ENCODE measurements at regions not wholly inside any gene's neighbourhood (a gene's known extent, or its start where the extent isn't known, plus 50 kb on each side); places are given as distances from the start of the nearest gene placed in this dataset.

DNA sequence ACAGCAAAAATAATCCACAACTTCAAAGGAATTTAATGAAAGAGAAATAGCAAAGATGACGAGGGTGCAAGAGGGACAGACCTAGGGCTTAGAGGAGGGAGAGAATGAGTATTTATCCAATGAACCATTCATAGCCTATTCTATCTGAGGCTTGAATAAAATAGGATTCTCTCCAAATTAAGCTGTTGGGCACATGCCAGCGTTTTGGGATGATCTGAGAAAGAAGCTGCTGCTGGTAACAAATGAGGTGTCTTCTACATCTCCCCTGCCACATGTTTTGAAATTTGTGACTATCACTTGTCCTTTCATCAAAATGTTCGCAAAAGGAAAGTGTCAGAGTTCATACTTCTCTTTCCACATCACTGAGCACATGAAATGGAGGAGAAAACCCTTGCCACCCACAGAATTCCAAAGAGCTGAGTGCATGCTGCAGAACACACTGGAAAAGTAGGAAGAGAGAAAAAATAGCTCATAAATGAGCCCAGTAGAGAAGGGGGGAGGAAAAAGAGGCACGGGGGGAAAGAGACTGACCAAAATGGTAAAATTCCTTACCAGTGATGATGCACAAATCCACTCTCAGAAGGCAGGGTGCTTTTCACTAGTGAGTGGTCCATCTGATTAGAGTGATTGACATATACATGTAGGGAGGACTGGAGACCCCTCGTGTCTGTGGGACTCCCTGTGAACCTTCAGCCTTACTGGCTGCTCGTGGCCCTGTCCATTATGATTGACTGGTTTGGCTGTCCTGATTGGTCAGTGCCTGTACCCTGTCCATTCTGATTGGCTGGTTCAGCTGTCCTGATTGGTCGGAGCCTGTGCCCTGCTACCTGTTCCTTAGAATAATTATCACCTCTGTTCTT lies 180.5 kb downstream of the OGFRL1 start (continued):
- no peak for TF ChIP-seq PRDM6 (tag by site-specific recombination; IDR thresholded peaks at IDR 0.05)
- TF ChIP-seq ZNF239 (tag by site-specific recombination; IDR thresholded peaks at IDR 0.05), result no peak
- TF ChIP-seq ZNF488 (tag by site-specific recombination; IDR thresholded peaks at IDR 0.05), result no peak
- TF ChIP-seq ZNF549 (tag by site-specific recombination; IDR thresholded peaks at IDR 0.05), result no peak
- no peak for TF ChIP-seq ZNF221 (tag by site-specific recombination; IDR thresholded peaks at IDR 0.05; ENCODE audit: borderline replicate concordance)
- TF ChIP-seq, protein P1, sequence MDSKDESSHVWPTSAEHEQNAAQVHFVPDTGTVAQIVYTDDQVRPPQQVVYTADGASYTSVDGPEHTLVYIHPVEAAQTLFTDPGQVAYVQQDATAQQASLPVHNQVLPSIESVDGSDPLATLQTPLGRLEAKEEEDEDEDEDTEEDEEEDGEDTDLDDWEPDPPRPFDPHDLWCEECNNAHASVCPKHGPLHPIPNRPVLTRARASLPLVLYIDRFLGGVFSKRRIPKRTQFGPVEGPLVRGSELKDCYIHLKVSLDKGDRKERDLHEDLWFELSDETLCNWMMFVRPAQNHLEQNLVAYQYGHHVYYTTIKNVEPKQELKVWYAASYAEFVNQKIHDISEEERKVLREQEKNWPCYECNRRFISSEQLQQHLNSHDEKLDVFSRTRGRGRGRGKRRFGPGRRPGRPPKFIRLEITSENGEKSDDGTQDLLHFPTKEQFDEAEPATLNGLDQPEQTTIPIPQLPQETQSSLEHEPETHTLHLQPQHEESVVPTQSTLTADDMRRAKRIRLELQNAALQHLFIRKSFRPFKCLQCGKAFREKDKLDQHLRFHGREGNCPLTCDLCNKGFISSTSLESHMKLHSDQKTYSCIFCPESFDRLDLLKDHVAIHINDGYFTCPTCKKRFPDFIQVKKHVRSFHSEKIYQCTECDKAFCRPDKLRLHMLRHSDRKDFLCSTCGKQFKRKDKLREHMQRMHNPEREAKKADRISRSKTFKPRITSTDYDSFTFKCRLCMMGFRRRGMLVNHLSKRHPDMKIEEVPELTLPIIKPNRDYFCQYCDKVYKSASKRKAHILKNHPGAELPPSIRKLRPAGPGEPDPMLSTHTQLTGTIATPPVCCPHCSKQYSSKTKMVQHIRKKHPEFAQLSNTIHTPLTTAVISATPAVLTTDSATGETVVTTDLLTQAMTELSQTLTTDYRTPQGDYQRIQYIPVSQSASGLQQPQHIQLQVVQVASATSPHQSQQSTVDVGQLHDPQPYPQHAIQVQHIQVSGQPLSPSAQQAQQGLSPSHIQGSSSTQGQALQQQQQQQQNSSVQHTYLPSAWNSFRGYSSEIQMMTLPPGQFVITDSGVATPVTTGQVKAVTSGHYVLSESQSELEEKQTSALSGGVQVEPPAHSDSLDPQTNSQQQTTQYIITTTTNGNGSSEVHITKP (tag by site-specific recombination; IDR thresholded peaks at IDR 0.05), result peak; percentile 32; the same call in 1 of the 2 replicates
- TF ChIP-seq ZNF654 (tag by site-specific recombination; IDR thresholded peaks at IDR 0.05; ENCODE audit: low read depth), result no peak
- TF ChIP-seq ZNF23 (tag by site-specific recombination; IDR thresholded peaks at IDR 0.05; ENCODE audit: borderline replicate concordance), result no peak
- TF ChIP-seq, protein P2, sequence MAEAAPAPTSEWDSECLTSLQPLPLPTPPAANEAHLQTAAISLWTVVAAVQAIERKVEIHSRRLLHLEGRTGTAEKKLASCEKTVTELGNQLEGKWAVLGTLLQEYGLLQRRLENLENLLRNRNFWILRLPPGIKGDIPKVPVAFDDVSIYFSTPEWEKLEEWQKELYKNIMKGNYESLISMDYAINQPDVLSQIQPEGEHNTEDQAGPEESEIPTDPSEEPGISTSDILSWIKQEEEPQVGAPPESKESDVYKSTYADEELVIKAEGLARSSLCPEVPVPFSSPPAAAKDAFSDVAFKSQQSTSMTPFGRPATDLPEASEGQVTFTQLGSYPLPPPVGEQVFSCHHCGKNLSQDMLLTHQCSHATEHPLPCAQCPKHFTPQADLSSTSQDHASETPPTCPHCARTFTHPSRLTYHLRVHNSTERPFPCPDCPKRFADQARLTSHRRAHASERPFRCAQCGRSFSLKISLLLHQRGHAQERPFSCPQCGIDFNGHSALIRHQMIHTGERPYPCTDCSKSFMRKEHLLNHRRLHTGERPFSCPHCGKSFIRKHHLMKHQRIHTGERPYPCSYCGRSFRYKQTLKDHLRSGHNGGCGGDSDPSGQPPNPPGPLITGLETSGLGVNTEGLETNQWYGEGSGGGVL (tag by site-specific recombination; IDR thresholded peaks at IDR 0.05), result no peak
- no peak for TF ChIP-seq ZNF24 (tag by site-specific recombination; IDR thresholded peaks at IDR 0.05)
- TF ChIP-seq ZSCAN30 (tag by site-specific recombination; IDR thresholded peaks at IDR 0.05), result no peak
- TF ChIP-seq ZNF274 (IDR thresholded peaks at IDR 0.05; ENCODE audit: low read length), result no peak
- no peak for TF ChIP-seq ZNF274 (tag by site-specific recombination; IDR thresholded peaks at IDR 0.05; ENCODE audit: borderline replicate concordance)
- no peak for TF ChIP-seq KLF1 (tag by site-specific recombination; IDR thresholded peaks at IDR 0.05)
- TF ChIP-seq ZNF16 (tag by site-specific recombination; IDR thresholded peaks at IDR 0.05; ENCODE audit: low read depth), result no peak
- no peak for TF ChIP-seq ZNF394 (tag by site-specific recombination; IDR thresholded peaks at IDR 0.05; ENCODE audit: borderline replicate concordance)
- TF ChIP-seq KLF10 (tag by site-specific recombination; IDR thresholded peaks at IDR 0.05), result no peak
- no peak for TF ChIP-seq ZNF2 (tag by site-specific recombination; IDR thresholded peaks at IDR 0.05)
- 0 out of 2 replicates have a peak, but pooled peaks have one; percentile 16 for TF ChIP-seq SP2 (tag by site-specific recombination; IDR thresholded peaks at IDR 0.05)
- no peak for TF ChIP-seq ZNF174 (tag by site-specific recombination; IDR thresholded peaks at IDR 0.05)
- no peak for TF ChIP-seq HOXA7 (CRISPR knock-in tag; IDR thresholded peaks at IDR 0.05; ENCODE audit: borderline replicate concordance)
- no peak for TF ChIP-seq ZBTB8A (tag by site-specific recombination; IDR thresholded peaks at IDR 0.05)
